HEK293 (cell line): ENCODE measurements at regions not wholly inside any gene's neighbourhood (a gene's known extent, or its start where the extent isn't known, plus 50 kb on each side); places are given as distances from the start of the nearest gene placed in this dataset.

ENCODE experiments used
- CTCF ChIA-PET: fragments of 350-600 bp; formaldehyde crosslinking; extraction: SDS; loops from one replicate; lab custom pipeline; 2021; ENCODE audit warnings: antibody characterized with exemption; lab: Yijun Ruan, JAX
- POLR2A ChIA-PET: fragments of 300-600 bp; formaldehyde crosslinking; extraction: SDS; loops from one replicate; lab custom pipeline; 2020; ENCODE audit warnings: antibody characterized with exemption, inconsistent platforms; lab: Yijun Ruan, JAX
- H3K27ac ChIP-seq: fragments of 200-500 bp; sonication (Bioruptor generic); 2 replicates; pipeline ENCODE4 v1.5.1; 2014; ENCODE audit warnings: low read depth, low read length, control low read depth, inconsistent platforms; ENCODE audit errors: extremely low read depth
- H3K36me3 ChIP-seq, 2 experiments: fragments of 200-500 bp in 1 of 2; sonication (Bioruptor generic) in 1 of 2; 1 replicate in 1 of 2; 2 replicates in 1 of 2; pipeline ENCODE4 v1.5.1; 2014 to 2017; ENCODE audit warnings: inconsistent platforms in 2 of 2, low read length in 2 of 2; ENCODE audit not compliant: control insufficient read depth in 2 of 2, insufficient read depth in 1 of 2
- H3K4me1 ChIP-seq: fragments of 200-500 bp; sonication (Bioruptor generic); 2 replicates; pipeline ENCODE4 v1.5.1; 2014; ENCODE audit warnings: mild to moderate bottlenecking, low read length, inconsistent platforms; ENCODE audit not compliant: control insufficient read depth, insufficient read depth
- H3K4me3 ChIP-seq: 2 replicates; pipeline ENCODE4 v1.5.1; 2011; ENCODE audit warnings: low read depth, mild to moderate bottlenecking, control low read depth, low read length, moderate library complexity
- H3K9me3 ChIP-seq: fragments of 200-500 bp; sonication (Bioruptor generic); 2 replicates; pipeline ENCODE4 v1.5.1; 2014; ENCODE audit warnings: low read depth, low read length, inconsistent platforms; ENCODE audit not compliant: control insufficient read depth, insufficient read depth
- KLF9 ChIP-seq: fragments of 450-650 bp; formaldehyde crosslinking; IDR thresholded peaks from 2 replicates; pipeline ENCODE4 v1.5.1; 2016; ENCODE audit warnings: missing biosample characterization, missing genetic modification characterization, low read depth
- SETDB1 ChIP-seq: IDR thresholded peaks from one replicate; pipeline ENCODE4 v1.6.1; 2017; ENCODE audit warnings: mild to moderate bottlenecking, low read length, moderate library complexity, mixed read lengths; ENCODE audit not compliant: insufficient read length
- SP7 ChIP-seq: fragments of 450-650 bp; formaldehyde crosslinking; IDR thresholded peaks from 2 replicates; pipeline ENCODE4 v1.5.1; 2016; ENCODE audit warnings: missing biosample characterization, missing genetic modification characterization
- TRIM28 ChIP-seq: IDR thresholded peaks from 2 replicates; pipeline ENCODE4 v1.6.1; 2011; ENCODE audit warnings: low read length, control low read depth, borderline replicate concordance
- YY1 ChIP-seq: fragments of 450-650 bp; formaldehyde crosslinking; IDR thresholded peaks from 2 replicates; pipeline ENCODE4 v1.5.1; 2018; ENCODE audit warnings: missing biosample characterization, missing genetic modification characterization
- ZBTB1 ChIP-seq: fragments of 450-650 bp; formaldehyde crosslinking; IDR thresholded peaks from 2 replicates; pipeline ENCODE4 v1.5.1; 2016; ENCODE audit warnings: missing biosample characterization, missing genetic modification characterization
- ZFP41 ChIP-seq: fragments of 450-650 bp; formaldehyde crosslinking; IDR thresholded peaks from 2 replicates; pipeline ENCODE4 v1.5.1; 2016; ENCODE audit warnings: missing biosample characterization, missing genetic modification characterization, borderline replicate concordance
- ZNF112 ChIP-seq: fragments of 450-650 bp; formaldehyde crosslinking; IDR thresholded peaks from 2 replicates; pipeline ENCODE4 v1.5.0; 2017; ENCODE audit warnings: missing biosample characterization, missing genetic modification characterization
- ZNF114 ChIP-seq: fragments of 450-650 bp; formaldehyde crosslinking; IDR thresholded peaks from 2 replicates; pipeline ENCODE4 v1.5.0; 2017; ENCODE audit warnings: missing biosample characterization, missing genetic modification characterization
- ZNF18 ChIP-seq: fragments of 450-650 bp; formaldehyde crosslinking; IDR thresholded peaks from 2 replicates; pipeline ENCODE4 v1.5.1; 2016; ENCODE audit warnings: missing biosample characterization, missing genetic modification characterization
- ZNF19 ChIP-seq: fragments of 450-650 bp; formaldehyde crosslinking; IDR thresholded peaks from 2 replicates; pipeline ENCODE4; 2016; ENCODE audit warnings: missing biosample characterization, missing genetic modification characterization, low read depth
- ZNF311 ChIP-seq: fragments of 450-650 bp; formaldehyde crosslinking; IDR thresholded peaks from 2 replicates; pipeline ENCODE4 v1.5.1; 2017; ENCODE audit warnings: missing biosample characterization, missing genetic modification characterization, borderline replicate concordance
- ZNF521 ChIP-seq: fragments of 450-650 bp; formaldehyde crosslinking; IDR thresholded peaks from 2 replicates; pipeline ENCODE4 v1.5.1; 2017; ENCODE audit warnings: missing biosample characterization, mild to moderate bottlenecking, missing genetic modification characterization
- ZNF585B ChIP-seq: fragments of 450-650 bp; formaldehyde crosslinking; IDR thresholded peaks from 2 replicates; pipeline ENCODE4 v1.5.1; 2016; ENCODE audit warnings: missing biosample characterization, missing genetic modification characterization
- ZNF596 ChIP-seq: fragments of 450-650 bp; IDR thresholded peaks from 2 replicates; pipeline ENCODE4 v1.5.0; 2018; ENCODE audit warnings: missing biosample characterization, mild to moderate bottlenecking, missing genetic modification characterization, moderate library complexity
- ZNF629 ChIP-seq: fragments of 450-650 bp; formaldehyde crosslinking; IDR thresholded peaks from 2 replicates; pipeline ENCODE4 v1.5.1; 2017; ENCODE audit warnings: missing biosample characterization, missing genetic modification characterization
- ZNF664 ChIP-seq: fragments of 450-650 bp; formaldehyde crosslinking; IDR thresholded peaks from 2 replicates; pipeline ENCODE4 v1.5.1; 2016; ENCODE audit warnings: missing biosample characterization, missing genetic modification characterization
- ZNF701 ChIP-seq: fragments of 450-650 bp; formaldehyde crosslinking; IDR thresholded peaks from 2 replicates; pipeline ENCODE4 v1.5.1; 2016; ENCODE audit warnings: missing biosample characterization, missing genetic modification characterization
- ZNF747 ChIP-seq: fragments of 450-650 bp; formaldehyde crosslinking; IDR thresholded peaks from 2 replicates; pipeline ENCODE4 v1.5.1; 2016; ENCODE audit warnings: missing biosample characterization, missing genetic modification characterization
- TF ChIP-seq, protein P1 (sequence below): sonication (generic); formaldehyde crosslinking; IDR thresholded peaks from 2 replicates; pipeline ENCODE4 v1.8.1; 2022; ENCODE audit warnings: mild to moderate bottlenecking, moderate library complexity, missing genetic modification reagents
- TF ChIP-seq, protein P2 (sequence below): fragments of 450-650 bp; formaldehyde crosslinking; IDR thresholded peaks from 2 replicates; pipeline ENCODE4 v1.5.0; 2017; ENCODE audit warnings: missing biosample characterization, missing genetic modification characterization, borderline replicate concordance
- TF ChIP-seq, protein P3 (sequence below): fragments of 450-650 bp; formaldehyde crosslinking; IDR thresholded peaks from 2 replicates; pipeline ENCODE4 v1.5.1; 2016; ENCODE audit warnings: missing biosample characterization, missing genetic modification characterization

- Histone ChIP-seq H3K27ac (no peak overlapping the region), H3K9me3 (no peaks in the 10 kb centered on the region), H3K4me3 (no peak overlapping the region), H3K4me1 (no peaks in the 10 kb centered on the region), H3K36me3 (no peaks in the 10 kb centered on the region)
- TF ChIP-seq KLF9 (tag by site-specific recombination) = no peak
- peak; percentile 100 for TF ChIP-seq TRIM28
- TF ChIP-seq ZNF585B (tag by site-specific recombination) = peak; percentile 82
- TF ChIP-seq SETDB1 = peak; percentile 98
- CTCF ChIA-PET = no interaction called here
- POLR2A ChIA-PET = no interaction called here
Measured at GRCh38 chr13:65387743-65388347, 1842.3 kb downstream of the PCDH9 start.

GRCh38 chr13:65378943-65379519 is 1851.1 kb downstream of the PCDH9 start:
- Histone ChIP-seq H3K4me3 (no peak overlapping the region), H3K4me1 (no peaks in the 10 kb centered on the region), H3K27ac (no peak overlapping the region), H3K36me3 (no peaks in the 10 kb centered on the region), H3K9me3 (no peaks in the 10 kb centered on the region)
- peak; percentile 100 for TF ChIP-seq TRIM28
- TF ChIP-seq ZBTB1 (tag by site-specific recombination) = no peak
- peak; percentile 98 for TF ChIP-seq SETDB1
- ChIA-PET CTCF (no interaction called here), POLR2A (no interaction called here)

DNA sequence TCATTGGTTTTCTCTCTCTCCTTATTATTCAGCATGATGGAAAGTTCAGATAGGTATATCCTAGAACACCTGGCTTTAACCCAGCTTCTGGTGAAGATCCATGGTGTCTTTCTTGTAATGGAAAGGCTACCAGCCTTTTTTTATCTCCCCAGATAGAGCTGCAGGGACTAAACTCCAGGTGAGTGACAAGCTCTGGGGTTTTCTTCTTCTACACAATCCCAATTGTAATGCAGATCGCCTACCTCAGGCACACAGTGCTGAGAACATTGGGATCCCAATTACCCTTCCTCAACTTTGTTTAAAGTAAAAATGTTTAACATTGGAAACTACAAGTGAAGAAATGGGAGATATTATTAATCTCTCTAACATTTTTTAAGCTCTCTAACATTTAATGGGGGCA is 1851.7 kb downstream of the PCDH9 start:
- ChIA-PET POLR2A (no interaction called here), CTCF (interaction anchor here (0.6 kb wide), 1 partner anchor 14 kb away, joined by 3 read pairs; no protein-coding TSS in a partner anchor)
- Histone ChIP-seq H3K27ac (no peak overlapping the region), H3K4me3 (no peak overlapping the region), H3K9me3 (no peaks in the 10 kb centered on the region), H3K36me3 (no peaks in the 10 kb centered on the region), H3K4me1 (no peaks in the 10 kb centered on the region)
- TF ChIP-seq YY1 (tag by site-specific recombination) (no peak), ZFP41 (tag by site-specific recombination) (no peak), ZNF596 (tag by site-specific recombination) (no peak), ZNF311 (tag by site-specific recombination) (no peak), ZNF521 (tag by site-specific recombination) (no peak), SP7 (tag by site-specific recombination) (no peak), ZNF112 (tag by site-specific recombination) (no peak), ZNF629 (tag by site-specific recombination) (no peak), ZNF18 (tag by site-specific recombination) (no peak), ZNF747 (no peak), ZNF701 (tag by site-specific recombination) (no peak), ZNF664 (tag by site-specific recombination) (no peak), ZNF114 (tag by site-specific recombination) (no peak), ZNF19 (tag by site-specific recombination) (no peak)
- TF ChIP-seq, protein P1, sequence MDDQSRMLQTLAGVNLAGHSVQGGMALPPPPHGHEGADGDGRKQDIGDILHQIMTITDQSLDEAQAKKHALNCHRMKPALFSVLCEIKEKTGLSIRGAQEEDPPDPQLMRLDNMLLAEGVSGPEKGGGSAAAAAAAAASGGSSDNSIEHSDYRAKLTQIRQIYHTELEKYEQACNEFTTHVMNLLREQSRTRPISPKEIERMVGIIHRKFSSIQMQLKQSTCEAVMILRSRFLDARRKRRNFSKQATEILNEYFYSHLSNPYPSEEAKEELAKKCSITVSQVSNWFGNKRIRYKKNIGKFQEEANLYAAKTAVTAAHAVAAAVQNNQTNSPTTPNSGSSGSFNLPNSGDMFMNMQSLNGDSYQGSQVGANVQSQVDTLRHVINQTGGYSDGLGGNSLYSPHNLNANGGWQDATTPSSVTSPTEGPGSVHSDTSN (CRISPR knock-in tag) = no peak
- TF ChIP-seq, protein P2, sequence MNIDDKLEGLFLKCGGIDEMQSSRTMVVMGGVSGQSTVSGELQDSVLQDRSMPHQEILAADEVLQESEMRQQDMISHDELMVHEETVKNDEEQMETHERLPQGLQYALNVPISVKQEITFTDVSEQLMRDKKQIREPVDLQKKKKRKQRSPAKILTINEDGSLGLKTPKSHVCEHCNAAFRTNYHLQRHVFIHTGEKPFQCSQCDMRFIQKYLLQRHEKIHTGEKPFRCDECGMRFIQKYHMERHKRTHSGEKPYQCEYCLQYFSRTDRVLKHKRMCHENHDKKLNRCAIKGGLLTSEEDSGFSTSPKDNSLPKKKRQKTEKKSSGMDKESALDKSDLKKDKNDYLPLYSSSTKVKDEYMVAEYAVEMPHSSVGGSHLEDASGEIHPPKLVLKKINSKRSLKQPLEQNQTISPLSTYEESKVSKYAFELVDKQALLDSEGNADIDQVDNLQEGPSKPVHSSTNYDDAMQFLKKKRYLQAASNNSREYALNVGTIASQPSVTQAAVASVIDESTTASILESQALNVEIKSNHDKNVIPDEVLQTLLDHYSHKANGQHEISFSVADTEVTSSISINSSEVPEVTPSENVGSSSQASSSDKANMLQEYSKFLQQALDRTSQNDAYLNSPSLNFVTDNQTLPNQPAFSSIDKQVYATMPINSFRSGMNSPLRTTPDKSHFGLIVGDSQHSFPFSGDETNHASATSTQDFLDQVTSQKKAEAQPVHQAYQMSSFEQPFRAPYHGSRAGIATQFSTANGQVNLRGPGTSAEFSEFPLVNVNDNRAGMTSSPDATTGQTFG (tag by site-specific recombination) = no peak
- TF ChIP-seq, protein P3, sequence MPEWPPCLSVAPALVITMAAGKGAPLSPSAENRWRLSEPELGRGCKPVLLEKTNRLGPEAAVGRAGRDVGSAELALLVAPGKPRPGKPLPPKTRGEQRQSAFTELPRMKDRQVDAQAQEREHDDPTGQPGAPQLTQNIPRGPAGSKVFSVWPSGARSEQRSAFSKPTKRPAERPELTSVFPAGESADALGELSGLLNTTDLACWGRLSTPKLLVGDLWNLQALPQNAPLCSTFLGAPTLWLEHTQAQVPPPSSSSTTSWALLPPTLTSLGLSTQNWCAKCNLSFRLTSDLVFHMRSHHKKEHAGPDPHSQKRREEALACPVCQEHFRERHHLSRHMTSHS (tag by site-specific recombination) = no peak
